Mesendoderm (in vitro differentiated cells): ENCODE measurements at regions not wholly inside any gene's neighbourhood (a gene's known extent, or its start where the extent isn't known, plus 50 kb on each side); places are given as distances from the start of the nearest gene placed in this dataset.

ENCODE experiments used
- DNase-seq: peaks from one replicate; pipeline ENCODE4 v3.0.0; 2013
- H2AK5ac ChIP-seq: 2 replicates; pipeline ENCODE4 v1.6.1; 2013; ENCODE audit warnings: low read length, inconsistent platforms
- H2BK120ac ChIP-seq: 2 replicates; pipeline ENCODE4 v1.6.1; 2013; ENCODE audit warnings: low read depth, mild to moderate bottlenecking, low read length, moderate library complexity, mixed read lengths
- H2BK15ac ChIP-seq: replicated peaks from 2 replicates; pipeline ENCODE4 v1.6.1; 2013; ENCODE audit warnings: low read depth, mild to moderate bottlenecking, moderate library complexity
- H2BK5ac ChIP-seq: 2 replicates; pipeline ENCODE4 v1.6.1; 2013; ENCODE audit warnings: low read length, inconsistent platforms
- H3K18ac ChIP-seq: 2 replicates; pipeline ENCODE4 v1.6.1; 2013; ENCODE audit warnings: mild to moderate bottlenecking, low read length, mixed read lengths
- H3K23ac ChIP-seq: one replicate; pipeline ENCODE4 v1.6.1; 2013; ENCODE audit warnings: low read length
- H3K27ac ChIP-seq: 2 replicates; pipeline ENCODE4 v1.5.1; 2013; ENCODE audit warnings: low read depth, mild to moderate bottlenecking, inconsistent platforms, low read length, moderate library complexity
- H3K27me3 ChIP-seq: 2 replicates; pipeline ENCODE4 v1.6.1; 2013; ENCODE audit warnings: low read length, control low read depth, mild to moderate bottlenecking, inconsistent platforms; ENCODE audit not compliant: insufficient read depth, poor library complexity
- H3K36me3 ChIP-seq: 2 replicates; pipeline ENCODE4 v1.6.1; 2013; ENCODE audit warnings: low read length, inconsistent platforms; ENCODE audit not compliant: control insufficient read depth, insufficient read depth
- H3K4ac ChIP-seq: one replicate; pipeline ENCODE4 v1.6.1; 2013; ENCODE audit warnings: low read depth, mild to moderate bottlenecking, low read length, moderate library complexity
- H3K4me1 ChIP-seq: 2 replicates; pipeline ENCODE4 v1.6.1; 2013; ENCODE audit warnings: low read depth, low read length, inconsistent platforms; ENCODE audit not compliant: control insufficient read depth
- H3K4me2 ChIP-seq: 2 replicates; pipeline ENCODE4 v1.6.1; 2013; ENCODE audit warnings: low read length
- H3K4me3 ChIP-seq: 2 replicates; pipeline ENCODE4 v1.5.1; 2013; ENCODE audit warnings: mild to moderate bottlenecking, low read length
- H3K56ac ChIP-seq: one replicate; pipeline ENCODE4 v1.6.1; 2013; ENCODE audit warnings: low read length
- H3K79me1 ChIP-seq: 2 replicates; pipeline ENCODE4 v1.6.1; 2013; ENCODE audit warnings: low read length, inconsistent platforms
- H3K79me2 ChIP-seq: 2 replicates; pipeline ENCODE4 v1.6.1; 2013; ENCODE audit warnings: mild to moderate bottlenecking, low read length; ENCODE audit not compliant: control insufficient read depth, insufficient read depth
- H3K9ac ChIP-seq: 2 replicates; pipeline ENCODE4 v1.6.1; 2013; ENCODE audit warnings: low read length, inconsistent platforms
- H4K5ac ChIP-seq: one replicate; pipeline ENCODE4 v1.6.1; 2013; ENCODE audit warnings: low read length
- H4K8ac ChIP-seq: one replicate; pipeline ENCODE4 v1.6.1; 2013; ENCODE audit warnings: low read depth, mild to moderate bottlenecking, control low read depth, low read length, moderate library complexity
- WGBS: extraction: QIAGEN DNeasy Blood & Tissue Kit; methylation state at CpG from one replicate; pipeline ENCODE4 v1.1.7; 2013; ENCODE audit warnings: low lambda C conversion rate, missing lambda C conversion rate; ENCODE audit not compliant: insufficient coverage; ENCODE audit errors: extremely low coverage; 5-methylcytosine and 5-hydroxymethylcytosine counted together

DNA sequence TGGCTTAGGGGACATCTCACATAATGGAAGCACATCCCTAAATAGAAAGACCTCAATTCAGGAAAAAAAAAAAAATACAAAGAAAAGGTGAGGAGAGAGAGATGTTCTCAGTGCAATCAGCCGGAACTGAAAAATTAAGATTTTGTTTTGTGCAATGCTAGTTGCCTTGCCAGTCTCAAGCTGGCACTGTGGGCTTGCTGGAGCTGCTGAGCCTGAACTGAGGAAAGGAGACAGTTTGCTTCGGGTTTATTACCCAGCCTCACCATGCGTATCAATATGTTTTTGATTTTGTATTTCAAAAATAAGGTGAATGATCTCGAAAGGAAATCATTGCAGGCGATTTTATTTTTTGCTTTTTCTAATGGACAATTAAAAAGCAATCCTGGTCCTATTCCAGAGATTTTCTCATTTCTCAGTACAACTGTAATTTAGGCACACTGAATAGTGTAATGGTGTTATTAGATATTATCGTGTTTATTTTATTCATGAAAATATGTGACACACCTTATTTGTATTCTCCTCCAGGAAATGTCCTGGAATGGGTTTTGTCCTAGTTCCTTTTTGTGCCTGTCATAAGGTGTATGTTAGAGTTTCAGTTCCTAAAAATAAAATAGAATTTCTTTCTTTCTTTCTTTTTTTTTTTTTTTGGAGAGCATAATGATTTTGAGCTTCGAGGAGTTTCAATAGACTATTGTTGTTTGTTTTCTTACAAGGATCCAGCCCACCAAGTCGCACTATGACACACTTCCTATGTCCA, 72.8 kb upstream of the ZEB2 start:
- DNase-seq = no peak
- Histone ChIP-seq H3K36me3 (no peaks in the 10 kb centered on the region), H3K4me2 (no peak overlapping the region), H3K18ac (no peak overlapping the region), H4K8ac (no peak overlapping the region), H2BK120ac (no peak overlapping the region), H3K9ac (no peak overlapping the region), H2AK5ac (no peak overlapping the region), H3K79me2 (no peaks in the 10 kb centered on the region), H3K4ac (no peak overlapping the region), H3K4me1 (peaks cover 11% of the 10 kb centered on the region), H3K79me1 (no peaks in the 10 kb centered on the region), H3K4me3 (no peak overlapping the region), H4K5ac (no peak overlapping the region), H2BK15ac (no peak overlapping the region), H2BK5ac (no peak overlapping the region), H3K27ac (no peak overlapping the region), H3K27me3 (no peaks in the 10 kb centered on the region), H3K23ac (no peak overlapping the region), H3K56ac (no peak overlapping the region)
- WGBS = no CpG with 5 or more reads among the region's 8 CpGs

DNA sequence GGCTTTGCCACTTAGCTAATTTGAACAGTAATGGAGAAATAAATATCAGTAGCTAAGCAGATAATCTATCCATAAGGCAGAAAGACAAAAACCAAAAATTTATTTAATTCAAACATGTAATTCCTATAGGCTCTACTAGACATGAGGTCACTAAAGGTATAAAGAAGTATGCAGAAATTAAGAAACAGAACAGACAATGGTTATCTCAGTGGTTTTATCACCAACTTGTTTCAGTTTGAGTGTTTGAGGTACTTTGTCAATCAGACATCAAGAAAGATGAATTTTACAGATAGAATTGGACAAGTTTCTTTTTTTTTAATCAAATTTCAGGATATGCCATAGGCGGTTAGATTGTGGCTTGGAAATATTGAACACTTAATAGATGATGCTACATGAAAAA, 67.4 kb upstream of the ZEB2 start:
- no peak overlapping the region for H3K4me3 ChIP-seq
- H2BK120ac ChIP-seq = no peak overlapping the region
- no peak for DNase-seq
- H2BK15ac ChIP-seq = no peak overlapping the region
- no peak overlapping the region for H2AK5ac ChIP-seq
- no peak overlapping the region for H3K56ac ChIP-seq
- no peak overlapping the region for H3K18ac ChIP-seq
- peaks cover 5% of the 10 kb centered on the region for H3K4me1 ChIP-seq
- H3K79me2 ChIP-seq = no peaks in the 10 kb centered on the region
- no peaks in the 10 kb centered on the region for H3K79me1 ChIP-seq
- H4K8ac ChIP-seq = no peak overlapping the region
- H2BK5ac ChIP-seq = no peak overlapping the region
- H3K9ac ChIP-seq = no peak overlapping the region
- H3K27ac ChIP-seq = no peak overlapping the region
- H4K5ac ChIP-seq = no peak overlapping the region
- no peak overlapping the region for H3K4ac ChIP-seq
- WGBS = no CpG with 5 or more reads among the region's 1 CpG
- H3K36me3 ChIP-seq = no peaks in the 10 kb centered on the region
- H3K4me2 ChIP-seq = no peak overlapping the region
- no peaks in the 10 kb centered on the region for H3K27me3 ChIP-seq
- H3K23ac ChIP-seq = no peak overlapping the region

DNA sequence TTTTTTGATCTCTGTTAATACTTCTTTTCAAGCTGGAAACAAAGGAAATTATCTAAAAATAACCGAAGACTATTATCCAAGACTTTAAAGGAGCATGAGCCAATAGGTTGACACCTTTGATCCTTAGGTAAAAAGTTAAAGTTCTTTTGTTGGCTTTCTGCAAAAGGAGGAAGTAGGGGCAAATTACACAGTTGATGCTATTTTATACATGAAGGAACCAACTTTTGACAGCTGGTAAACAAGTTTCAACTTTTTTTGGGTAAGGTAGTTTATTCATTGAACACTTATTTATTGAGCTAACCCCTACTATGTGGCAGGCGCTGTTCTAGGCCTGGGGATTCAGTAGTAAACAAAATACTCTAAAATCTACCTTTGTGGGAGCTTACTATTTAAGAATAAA, 66.6 kb upstream of the ZEB2 start:
- Histone ChIP-seq H3K18ac (no peak overlapping the region), H3K79me1 (no peaks in the 10 kb centered on the region), H3K9ac (no peak overlapping the region), H2BK5ac (no peak overlapping the region), H2AK5ac (no peak overlapping the region), H3K79me2 (no peaks in the 10 kb centered on the region), H3K23ac (no peak overlapping the region), H3K36me3 (no peaks in the 10 kb centered on the region), H4K8ac (no peak overlapping the region), H2BK120ac (no peak overlapping the region), H3K4me3 (no peak overlapping the region), H3K4me1 (peaks cover 8% of the 10 kb centered on the region), H2BK15ac (no peak overlapping the region), H3K27me3 (no peaks in the 10 kb centered on the region), H4K5ac (no peak overlapping the region), H3K27ac (no peak overlapping the region), H3K56ac (no peak overlapping the region), H3K4ac (no peak overlapping the region), H3K4me2 (no peak overlapping the region)
- WGBS = no CpG with 5 or more reads among the region's 2 CpGs
- DNase-seq = no peak

DNA sequence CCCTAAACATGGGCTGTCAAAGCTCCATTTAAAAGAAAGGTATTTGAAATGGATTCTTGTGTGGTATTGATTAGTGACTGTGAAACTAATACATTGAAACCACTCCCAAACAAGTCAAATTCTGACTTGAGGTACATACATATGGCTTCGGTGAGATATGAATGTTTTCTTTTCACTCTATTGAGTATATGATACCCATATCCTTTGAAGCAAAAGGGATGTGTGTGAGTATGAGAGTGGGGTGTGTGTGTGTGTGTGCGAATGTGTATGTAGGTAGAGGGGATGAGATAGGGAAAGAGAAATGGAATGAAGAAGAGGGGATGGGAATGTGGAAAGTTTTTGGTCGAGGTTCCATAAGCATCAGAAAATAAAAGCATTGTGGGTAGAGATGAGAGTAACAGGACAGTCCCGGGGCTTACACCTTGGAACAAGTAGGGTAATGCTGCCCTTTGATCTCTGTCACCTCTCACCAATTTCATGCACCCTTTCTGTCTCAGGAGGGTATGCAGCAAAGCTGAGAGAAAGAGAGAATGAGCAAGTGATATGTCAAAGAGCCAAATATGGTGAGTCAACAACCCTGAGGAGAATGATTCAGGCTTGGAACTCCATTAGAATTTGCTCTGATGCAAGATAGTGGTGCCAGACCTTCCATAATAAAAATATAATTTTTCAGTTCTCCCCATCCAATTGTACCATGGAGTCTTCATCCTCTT, 64.0 kb upstream of the ZEB2 start:
- no peak overlapping the region for H3K56ac ChIP-seq
- H2BK5ac ChIP-seq = no peak overlapping the region
- no peak overlapping the region for H4K5ac ChIP-seq
- no peak overlapping the region for H4K8ac ChIP-seq
- no peaks in the 10 kb centered on the region for H3K36me3 ChIP-seq
- H2AK5ac ChIP-seq = no peak overlapping the region
- DNase-seq = no peak
- H3K18ac ChIP-seq = no peak overlapping the region
- no peaks in the 10 kb centered on the region for H3K27me3 ChIP-seq
- no peak overlapping the region for H3K4me2 ChIP-seq
- WGBS = 100% methylated on average over 2 of the region's 4 CpGs
- H3K9ac ChIP-seq = no peak overlapping the region
- no peak overlapping the region for H2BK120ac ChIP-seq
- H3K27ac ChIP-seq = no peak overlapping the region
- H3K79me1 ChIP-seq = no peaks in the 10 kb centered on the region
- H3K23ac ChIP-seq = no peak overlapping the region
- no peak overlapping the region for H3K4ac ChIP-seq
- no peak overlapping the region for H3K4me3 ChIP-seq
- H3K79me2 ChIP-seq = no peaks in the 10 kb centered on the region
- no peak overlapping the region for H2BK15ac ChIP-seq
- H3K4me1 ChIP-seq = peaks cover 12% of the 10 kb centered on the region

DNA sequence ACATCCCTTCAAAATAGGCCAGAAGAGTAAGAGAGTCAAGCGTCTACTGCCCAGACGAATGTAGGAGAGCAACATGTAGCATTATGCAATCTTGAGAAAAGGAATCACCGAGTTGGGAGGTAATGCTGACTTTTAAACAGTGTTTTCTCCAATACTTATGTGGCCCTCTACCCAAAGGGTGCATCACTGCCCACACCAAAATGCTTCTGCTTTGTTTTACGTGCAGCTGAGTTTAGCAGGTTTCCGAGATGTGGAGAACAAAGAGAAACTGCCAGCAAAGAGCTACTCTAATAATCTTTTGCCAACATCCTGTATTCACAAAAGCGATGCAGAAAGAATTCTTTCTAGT, 63.4 kb upstream of the ZEB2 start:
- H2BK15ac ChIP-seq = no peak overlapping the region
- no peak overlapping the region for H4K8ac ChIP-seq
- no peak overlapping the region for H2AK5ac ChIP-seq
- no peak for DNase-seq
- no peak overlapping the region for H4K5ac ChIP-seq
- H2BK120ac ChIP-seq = no peak overlapping the region
- H3K27me3 ChIP-seq = no peaks in the 10 kb centered on the region
- H3K4me2 ChIP-seq = no peak overlapping the region
- no peak overlapping the region for H2BK5ac ChIP-seq
- no peaks in the 10 kb centered on the region for H3K79me1 ChIP-seq
- WGBS = no CpG with 5 or more reads among the region's 6 CpGs
- H3K36me3 ChIP-seq = no peaks in the 10 kb centered on the region
- H3K4me3 ChIP-seq = no peak overlapping the region
- no peaks in the 10 kb centered on the region for H3K79me2 ChIP-seq
- no peak overlapping the region for H3K18ac ChIP-seq
- H3K4me1 ChIP-seq = peaks cover 12% of the 10 kb centered on the region
- H3K27ac ChIP-seq = no peak overlapping the region
- H3K4ac ChIP-seq = no peak overlapping the region
- no peak overlapping the region for H3K23ac ChIP-seq
- no peak overlapping the region for H3K56ac ChIP-seq
- no peak overlapping the region for H3K9ac ChIP-seq
